22Rv1 (cell line): ENCODE measurements at regions not wholly inside any gene's neighbourhood (a gene's known extent, or its start where the extent isn't known, plus 50 kb on each side); places are given as distances from the start of the nearest gene placed in this dataset.

Experiments used
- H3K27ac ChIP-seq: fragments of 450-650 bp; 2 replicates; pipeline ENCODE4 v1.5.1; 2017
- ZFX ChIP-seq: fragments of 450-650 bp; IDR thresholded peaks from 2 replicates; pipeline ENCODE4 v1.6.1; 2017; ENCODE audit warnings: antibody characterized with exemption, borderline replicate concordance
- TF ChIP-seq, protein P1 (sequence below): fragments of 450-650 bp; IDR thresholded peaks from 2 replicates; pipeline ENCODE4 v1.5.1; 2017; ENCODE audit warnings: mild to moderate bottlenecking

DNA sequence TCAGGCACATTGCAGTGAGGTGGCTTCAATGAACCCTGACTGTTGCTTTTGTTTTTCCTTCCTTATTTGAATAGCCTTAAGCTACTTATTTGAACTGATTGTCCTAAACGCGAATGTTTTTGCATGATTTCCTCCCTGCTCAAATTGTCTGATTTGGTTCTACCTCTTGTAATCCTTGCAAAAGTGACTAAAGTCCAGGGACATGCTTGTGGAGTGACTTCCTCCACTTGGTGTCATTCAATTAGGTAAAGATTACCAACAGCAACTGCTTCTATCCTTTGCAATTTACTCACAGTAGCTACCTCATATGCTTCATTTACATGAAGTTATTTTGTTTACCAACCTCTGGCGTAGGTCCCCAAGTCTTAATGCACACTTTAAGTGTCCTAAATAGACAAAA lies 295.9 kb upstream of the TMEM229A start:
- TF ChIP-seq, protein P1, sequence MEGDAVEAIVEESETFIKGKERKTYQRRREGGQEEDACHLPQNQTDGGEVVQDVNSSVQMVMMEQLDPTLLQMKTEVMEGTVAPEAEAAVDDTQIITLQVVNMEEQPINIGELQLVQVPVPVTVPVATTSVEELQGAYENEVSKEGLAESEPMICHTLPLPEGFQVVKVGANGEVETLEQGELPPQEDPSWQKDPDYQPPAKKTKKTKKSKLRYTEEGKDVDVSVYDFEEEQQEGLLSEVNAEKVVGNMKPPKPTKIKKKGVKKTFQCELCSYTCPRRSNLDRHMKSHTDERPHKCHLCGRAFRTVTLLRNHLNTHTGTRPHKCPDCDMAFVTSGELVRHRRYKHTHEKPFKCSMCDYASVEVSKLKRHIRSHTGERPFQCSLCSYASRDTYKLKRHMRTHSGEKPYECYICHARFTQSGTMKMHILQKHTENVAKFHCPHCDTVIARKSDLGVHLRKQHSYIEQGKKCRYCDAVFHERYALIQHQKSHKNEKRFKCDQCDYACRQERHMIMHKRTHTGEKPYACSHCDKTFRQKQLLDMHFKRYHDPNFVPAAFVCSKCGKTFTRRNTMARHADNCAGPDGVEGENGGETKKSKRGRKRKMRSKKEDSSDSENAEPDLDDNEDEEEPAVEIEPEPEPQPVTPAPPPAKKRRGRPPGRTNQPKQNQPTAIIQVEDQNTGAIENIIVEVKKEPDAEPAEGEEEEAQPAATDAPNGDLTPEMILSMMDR: no peak
- no peak for TF ChIP-seq ZFX

DNA sequence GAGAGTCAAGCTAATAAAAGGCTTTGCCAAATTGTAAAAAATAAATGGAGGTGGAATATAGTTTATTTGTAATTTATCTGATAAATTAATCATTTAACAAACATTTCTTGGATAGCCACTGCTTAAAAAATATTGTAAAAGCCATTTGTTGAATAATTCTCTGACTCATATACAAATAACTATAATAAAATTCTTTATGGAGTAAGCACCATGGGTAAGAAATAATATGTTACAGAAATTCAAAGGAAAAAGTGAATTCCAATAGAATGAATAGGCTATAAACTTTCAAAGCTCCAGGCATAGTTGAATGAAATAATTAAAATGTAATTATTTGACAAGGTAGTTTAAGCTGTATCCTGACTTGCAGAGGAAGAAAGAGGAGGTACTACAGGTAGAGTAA lies 291.4 kb upstream of the TMEM229A start:
- no peak for TF ChIP-seq ZFX
- TF ChIP-seq, protein P1: no peak
- H3K27ac ChIP-seq: no peak overlapping the region

More for the DNA sequence above, 295.9 kb upstream of the TMEM229A start:
- H3K27ac ChIP-seq: no peak overlapping the region

DNA sequence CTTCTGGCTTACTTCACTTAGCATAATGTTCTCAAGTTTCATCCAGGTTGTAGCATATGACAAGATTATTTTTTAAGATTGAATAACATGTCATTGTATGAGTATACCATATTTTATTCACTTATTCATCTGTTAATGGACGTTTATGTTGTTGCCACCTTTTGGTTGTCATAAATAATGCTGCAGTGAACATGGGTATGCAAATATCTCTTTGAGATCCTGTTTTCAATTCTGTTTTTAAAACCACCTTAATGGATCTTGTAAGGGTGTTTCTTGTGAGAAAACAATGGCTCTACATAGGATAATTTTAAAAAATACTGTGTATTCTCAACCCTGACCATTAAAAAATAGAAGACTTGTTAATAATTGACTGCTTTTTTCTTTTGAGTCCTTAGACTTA lies 290.7 kb upstream of the TMEM229A start:
- H3K27ac ChIP-seq: no peak overlapping the region
- no peak for TF ChIP-seq ZFX
- TF ChIP-seq, protein P1: no peak

DNA sequence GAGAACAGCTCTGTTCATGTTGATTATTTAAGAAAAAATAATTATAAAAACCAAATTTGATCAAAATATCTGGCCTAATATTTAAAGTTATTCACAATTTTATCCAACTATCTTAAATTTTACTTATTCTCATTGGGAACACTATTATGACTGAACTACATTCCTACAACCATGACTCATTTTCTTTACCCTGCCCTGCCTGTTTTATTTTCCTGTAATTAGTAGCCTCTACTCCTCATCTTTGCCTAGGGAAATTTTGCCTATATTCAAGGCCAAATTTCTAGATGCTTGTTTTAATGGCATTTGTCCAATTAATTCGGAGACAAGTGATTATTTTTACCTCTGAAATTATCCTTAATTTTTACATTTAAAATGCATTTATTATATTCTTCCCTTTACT lies 289.7 kb upstream of the TMEM229A start:
- no peak for TF ChIP-seq ZFX
- TF ChIP-seq, protein P1: no peak
- no peak overlapping the region for H3K27ac ChIP-seq

DNA sequence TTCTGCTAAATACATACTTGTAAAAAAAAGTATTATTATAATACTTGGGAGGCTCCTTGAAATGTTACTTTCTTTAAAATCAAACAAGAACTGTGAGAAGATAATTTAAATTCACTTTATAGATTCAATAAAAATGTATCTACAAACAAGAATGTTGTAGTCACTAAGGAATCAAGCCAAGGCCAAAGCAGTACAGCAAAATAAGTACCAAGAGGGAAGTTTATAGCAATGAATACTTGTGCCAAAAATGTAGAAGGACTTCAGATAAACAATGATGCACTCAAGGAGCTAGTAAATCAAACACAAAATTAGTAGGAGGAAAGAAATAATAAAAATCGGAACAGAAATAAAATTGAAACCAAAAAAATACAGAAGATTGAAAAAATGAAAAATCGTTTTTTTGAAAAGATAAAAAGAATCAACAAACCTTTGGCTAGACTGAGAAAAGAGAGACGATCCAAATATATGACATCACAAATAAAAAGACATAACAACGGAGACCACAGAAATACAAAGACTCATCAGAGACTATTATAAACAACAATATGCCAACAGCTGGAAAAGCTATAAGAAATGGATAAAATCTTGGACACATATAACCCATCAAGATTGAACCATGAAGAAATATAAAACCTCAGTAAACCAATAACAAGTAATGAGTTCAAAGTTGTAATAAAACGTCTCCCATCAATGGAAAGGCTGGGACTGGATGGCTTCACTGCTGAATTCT lies 286.0 kb upstream of the TMEM229A start:
- TF ChIP-seq ZFX: no peak
- TF ChIP-seq, protein P1: no peak
- H3K27ac ChIP-seq: no peak overlapping the region

DNA sequence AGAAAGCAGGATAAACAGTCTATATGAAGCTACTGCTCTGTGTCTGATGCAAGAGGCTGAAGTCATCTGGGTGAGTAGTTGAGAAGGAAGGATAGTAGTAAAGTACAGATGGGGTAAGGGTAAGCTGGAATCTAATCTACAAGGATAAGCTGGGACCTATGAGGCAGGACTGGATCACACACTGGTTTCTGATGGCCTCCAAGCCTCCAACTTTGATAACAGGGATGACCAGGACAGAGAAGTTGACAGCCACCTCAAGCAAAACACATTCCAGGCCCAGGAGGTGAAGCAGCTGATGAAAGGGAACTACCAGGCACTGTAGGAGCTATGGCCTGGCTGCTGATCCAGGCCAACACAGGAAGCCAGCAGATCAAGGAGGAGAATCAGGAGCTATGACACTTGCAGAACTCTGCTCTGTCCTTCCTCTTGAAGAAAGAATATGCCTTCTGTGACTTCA lies 278.1 kb upstream of the TMEM229A start:
- TF ChIP-seq, protein P1: no peak
- no peak for TF ChIP-seq ZFX
- no peak overlapping the region for H3K27ac ChIP-seq

DNA sequence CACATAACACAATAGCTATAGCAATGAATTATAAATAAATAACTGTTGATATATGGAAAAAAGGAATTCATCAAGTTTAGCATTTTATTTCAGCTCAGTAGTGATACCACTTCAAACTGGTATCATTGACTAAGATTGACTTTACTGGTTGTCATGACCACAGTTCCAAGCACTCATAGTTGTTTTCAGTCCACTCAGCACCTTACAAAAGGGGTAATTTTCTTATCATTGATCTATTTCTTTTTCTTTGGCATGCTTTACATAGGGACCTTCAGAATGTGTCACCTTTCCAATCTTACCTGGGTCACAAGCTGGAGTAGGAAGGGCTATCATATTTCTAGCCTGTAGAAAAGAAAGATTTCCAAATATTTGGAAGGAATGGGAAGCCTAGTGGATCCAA lies 275.5 kb upstream of the TMEM229A start:
- TF ChIP-seq, protein P1: no peak
- no peak for TF ChIP-seq ZFX
- no peak overlapping the region for H3K27ac ChIP-seq
